Vagina (tissue), 2 donors: ENCODE measurements at regions not wholly inside any gene's neighbourhood (a gene's known extent, or its start where the extent isn't known, plus 50 kb on each side); places are given as distances from the start of the nearest gene placed in this dataset.

Experiments used
- DNase-seq, 2 donors: peaks; one replicate each; pipeline ENCODE4 v3.0.0-alpha.2; 2017; ENCODE audit errors: extremely low spot score in 2 of 2
- H3K27ac ChIP-seq: fragments of 200-600 bp; sonication (generic); one replicate; pipeline ENCODE4 v1.5.1; 2019
- H3K27me3 ChIP-seq: fragments of 200-600 bp; sonication (generic); one replicate; pipeline ENCODE4 v1.5.1; 2019
- H3K36me3 ChIP-seq, 2 donors: fragments of 200-600 bp; sonication (generic); one replicate each; pipeline ENCODE4 v1.5.1; 2017 to 2019
- H3K4me1 ChIP-seq: fragments of 200-600 bp; sonication (generic); one replicate; pipeline ENCODE4 v1.5.1; 2019
- H3K4me3 ChIP-seq, 2 donors: fragments of 200-600 bp; sonication (generic); 1 replicate in 1 of 2; 2 replicates in 1 of 2; pipeline ENCODE4 v1.5.1; 2016 to 2019
- H3K9me3 ChIP-seq: fragments of 200-600 bp; sonication (generic); one replicate; pipeline ENCODE4 v1.5.1; 2019
- CTCF ChIP-seq, 3 experiments: fragments of 450-650 bp in 2 of 3; fragments of 200-600 bp in 1 of 3; sonication (generic) in 1 of 3; IDR thresholded peaks; one replicate each; pipeline ENCODE4 v1.5.1; 2017 to 2019; ENCODE audit warnings: antibody characterized with exemption in 3 of 3, mild to moderate bottlenecking in 2 of 3, moderate library complexity in 2 of 3
- POLR2A ChIP-seq, 2 donors: fragments of 450-650 bp; IDR thresholded peaks; one replicate each; pipeline ENCODE4 v1.6.1; 2017; ENCODE audit warnings: antibody characterized with exemption in 2 of 2, mild to moderate bottlenecking in 2 of 2, moderate library complexity in 2 of 2
- POLR2AphosphoS5 ChIP-seq, 2 donors: sonication (generic); formaldehyde crosslinking; IDR thresholded peaks; one replicate each; pipeline ENCODE4 v1.9.0; 2017; ENCODE audit warnings: antibody characterized with exemption in 2 of 2, mild to moderate bottlenecking in 2 of 2, low read depth in 1 of 2; ENCODE audit not compliant: insufficient read depth in 1 of 2
- intact Hi-C: fragments of 100-400 bp; cut with DNase I; formaldehyde crosslinking; loops from one replicate; pipeline ENCODE4 v1.15.1; 2023

GRCh38 chr7:101739775-101740398 lies 77.5 kb upstream of the CUX1 start:
- no peaks in the 10 kb centered on the region for H3K36me3 ChIP-seq
- intact Hi-C loops: loop anchor here (10.0 kb wide), 1 partner anchor 75 kb away; the partner anchor contains the start of gene CUX1
- peaks cover 13% of the 10 kb centered on the region for H3K4me1 ChIP-seq
- no peak for DNase-seq
- no peak overlapping the region for H3K27ac ChIP-seq
- TF ChIP-seq CTCF (IDR thresholded peaks at IDR 0.05) (no peak), POLR2A (IDR thresholded peaks at IDR 0.05) (no peak), POLR2AphosphoS5 (IDR thresholded peaks at IDR 0.05; ENCODE audit: insufficient read depth in 1 of 2, low read depth in 1 of 2) (no peak)
- no peak overlapping the region for H3K4me3 ChIP-seq
- no peaks in the 10 kb centered on the region for H3K27me3 ChIP-seq
- H3K9me3 ChIP-seq: no peaks in the 10 kb centered on the region

DNA sequence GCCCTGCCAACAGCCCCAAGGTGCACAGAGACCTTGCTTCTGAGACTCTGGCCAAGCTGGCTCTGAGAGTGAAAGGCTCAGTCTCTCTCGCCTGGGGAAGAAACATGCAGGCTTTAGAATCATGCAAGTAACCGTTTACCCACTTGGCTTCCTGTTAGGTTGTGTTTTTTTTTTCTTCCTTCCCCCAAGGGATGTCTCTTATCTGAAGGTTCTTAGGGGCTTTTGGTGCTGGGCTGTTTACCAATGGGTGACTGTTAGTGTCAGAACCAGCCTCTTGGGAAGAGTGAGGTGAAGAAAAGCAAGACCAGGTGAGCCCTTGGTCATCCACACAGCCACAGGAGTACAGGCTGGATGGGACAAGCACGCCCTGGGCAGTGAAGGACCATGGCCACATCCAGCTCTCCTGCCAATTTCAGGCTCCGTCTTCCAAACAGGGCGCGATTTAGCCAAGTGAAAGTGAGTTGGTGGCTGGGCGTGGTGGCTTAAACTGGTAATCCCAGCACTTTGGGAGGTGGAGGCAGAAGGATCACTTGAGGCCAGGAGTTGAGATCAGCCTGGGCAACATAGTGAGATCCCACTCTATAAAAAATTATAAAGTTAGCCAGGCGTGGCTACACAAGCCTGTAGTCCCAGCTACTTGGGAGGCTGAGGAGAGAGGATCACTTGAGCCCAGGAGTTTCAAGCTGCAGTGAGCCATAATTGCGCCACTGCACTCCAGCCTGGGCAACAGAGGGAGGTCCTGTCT lies 76.3 kb upstream of the CUX1 start:
- Histone ChIP-seq H3K27me3 (no peaks in the 10 kb centered on the region), H3K27ac (no peak overlapping the region), H3K4me1 (peaks cover 13% of the 10 kb centered on the region), H3K36me3 (no peaks in the 10 kb centered on the region), H3K4me3 (no peak overlapping the region), H3K9me3 (no peaks in the 10 kb centered on the region)
- intact Hi-C loops: loop anchor here (10.0 kb wide), 1 partner anchor 74 kb away; the partner anchor contains the start of gene CUX1
- TF ChIP-seq POLR2AphosphoS5 (IDR thresholded peaks at IDR 0.05; ENCODE audit: insufficient read depth in 1 of 2, low read depth in 1 of 2) (no peak), CTCF (IDR thresholded peaks at IDR 0.05) (no peak), POLR2A (IDR thresholded peaks at IDR 0.05) (no peak)
- no peak for DNase-seq

DNA sequence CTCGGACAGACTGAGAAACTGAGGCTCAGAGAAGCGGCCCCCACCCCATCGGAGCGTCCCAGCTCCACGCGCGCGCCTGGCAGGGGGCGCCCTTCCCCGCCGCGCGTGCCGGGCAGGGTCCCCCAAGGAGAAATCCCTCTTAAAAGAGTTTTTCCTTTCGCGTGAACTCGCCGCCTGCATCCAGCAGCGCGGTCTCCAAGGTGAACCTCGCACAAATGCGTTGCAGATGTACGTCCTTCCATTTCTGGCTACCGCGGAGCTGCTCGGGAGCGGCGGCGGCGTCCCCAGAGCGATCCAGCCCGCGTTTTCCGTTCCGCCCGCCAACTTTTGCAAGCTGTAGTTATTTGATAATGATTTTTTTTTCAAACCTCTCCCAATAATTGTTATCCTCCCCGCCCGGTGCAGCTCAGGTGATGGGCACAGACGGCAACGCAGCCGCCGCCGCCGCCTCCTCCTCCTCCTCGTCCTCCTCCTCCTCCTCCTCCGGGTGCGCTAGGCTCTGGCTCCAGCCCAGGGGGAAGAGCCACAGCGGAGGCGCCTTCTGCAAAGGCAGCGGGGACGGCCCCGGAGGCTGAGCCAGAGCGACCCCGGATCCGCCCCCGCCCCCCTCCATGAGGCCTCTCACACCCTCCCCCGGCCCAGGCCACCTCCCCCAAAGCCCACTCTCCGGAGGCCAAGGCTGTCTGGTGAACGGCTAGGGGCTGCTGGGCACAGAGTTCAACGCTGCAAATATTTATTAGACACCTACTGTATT lies 74.0 kb upstream of the CUX1 start:
- H3K27me3 ChIP-seq: no peaks in the 10 kb centered on the region
- no peaks in the 10 kb centered on the region for H3K9me3 ChIP-seq
- peak overlapping the region; percentile 38 to 50 for H3K4me3 ChIP-seq
- no peak overlapping the region for H3K27ac ChIP-seq
- no peaks in the 10 kb centered on the region for H3K36me3 ChIP-seq
- TF ChIP-seq CTCF (IDR thresholded peaks at IDR 0.05) (peak in 2 of 3 experiments; percentile 27 to 59), POLR2AphosphoS5 (IDR thresholded peaks at IDR 0.05; ENCODE audit: insufficient read depth in 1 of 2, low read depth in 1 of 2) (peak in 1 of 2 donors; percentile 28), POLR2A (IDR thresholded peaks at IDR 0.05) (no peak)
- DNase-seq: no peak
- intact Hi-C loops: loop anchor here (10.0 kb wide), 1 partner anchor 71 kb away; the partner anchor contains the start of gene CUX1
- H3K4me1 ChIP-seq: peaks cover 13% of the 10 kb centered on the region

- no peak overlapping the region for H3K27ac ChIP-seq
- peak overlapping the region in 1 of 2 donors; percentile 38 for H3K4me3 ChIP-seq
- H3K36me3 ChIP-seq: no peaks in the 10 kb centered on the region
- H3K9me3 ChIP-seq: no peaks in the 10 kb centered on the region
- H3K27me3 ChIP-seq: no peaks in the 10 kb centered on the region
- DNase-seq: no peak
- H3K4me1 ChIP-seq: peaks cover 13% of the 10 kb centered on the region
- intact Hi-C loops: loop anchor here (10.0 kb wide), 1 partner anchor 71 kb away; the partner anchor contains the start of gene CUX1
- no peak for TF ChIP-seq POLR2AphosphoS5 (IDR thresholded peaks at IDR 0.05; ENCODE audit: insufficient read depth in 1 of 2, low read depth in 1 of 2)
- TF ChIP-seq CTCF (IDR thresholded peaks at IDR 0.05): no peak
- no peak for TF ChIP-seq POLR2A (IDR thresholded peaks at IDR 0.05)
Observed at GRCh38 chr7:101743995-101744360, 73.4 kb upstream of the CUX1 start.
